Endothelial cell of umbilical vein (primary cell): ENCODE measurements at regions not wholly inside any gene's neighbourhood (a gene's known extent, or its start where the extent isn't known, plus 50 kb on each side); places are given as distances from the start of the nearest gene placed in this dataset.

Experiments
- BruUV-seq: library from RNA; stranded (reverse); fragments of 400-500 nt; replicated peaks from 2 replicates; lab custom pipeline; 2021; lab: Mats Ljungman, UMichigan
- CTCF ChIA-PET: fragments of 300-600, 350-600 bp; sonication (Branson Sonifier 250); formaldehyde crosslinking; loops from one replicate; lab custom pipeline; 2021; ENCODE audit warnings: antibody characterized with exemption, inconsistent platforms; lab: Charles Lee
- POLR2A ChIA-PET: fragments of 300-600, 350-600 bp; sonication (Branson Sonifier 250); formaldehyde crosslinking; loops from one replicate; lab custom pipeline; 2021; ENCODE audit warnings: antibody characterized with exemption, inconsistent platforms; lab: Charles Lee
- DNase-seq: peaks from one replicate; pipeline ENCODE4 v3.0.0-alpha.2; 2011; ENCODE audit warnings: low read depth, low spot score
- FAIRE-seq: peaks from 2 replicates; lab custom pipeline; 2011; peaks lifted over from hg19 to GRCh38; lab: Jason Lieb, UNC
- H2AFZ ChIP-seq: 2 replicates; pipeline ENCODE4 v1.6.0; 2012; ENCODE audit warnings: low read depth, low read length, control low read depth, inconsistent platforms
- H3K27ac ChIP-seq: 2 replicates; pipeline ENCODE4 v1.5.1; 2011; ENCODE audit warnings: low read depth, mild to moderate bottlenecking, control low read depth, low read length, moderate library complexity; ENCODE audit not compliant: insufficient read depth
- H3K27me3 ChIP-seq, 2 experiments: 2 replicates each; pipeline versions ENCODE4 v1.6.0 to v1.6.1; 2011; ENCODE audit warnings: low read length in 2 of 2, mixed read lengths in 1 of 2; ENCODE audit not compliant: control insufficient read depth in 2 of 2, insufficient read depth in 2 of 2
- H3K36me3 ChIP-seq, 2 experiments: 2 replicates in 1 of 2; 3 replicates in 1 of 2; pipeline ENCODE4 v1.5.1; 2011; ENCODE audit warnings: low read length in 2 of 2, mild to moderate bottlenecking in 1 of 2, moderate library complexity in 1 of 2; ENCODE audit not compliant: control insufficient read depth in 2 of 2, insufficient read depth in 2 of 2; ENCODE audit errors: extremely low read depth in 1 of 2
- H3K4me1 ChIP-seq: 3 replicates; pipeline ENCODE4 v1.5.1; 2011; ENCODE audit warnings: mild to moderate bottlenecking, low read length; ENCODE audit not compliant: control insufficient read depth, insufficient read depth; ENCODE audit errors: extremely low read depth
- H3K4me2 ChIP-seq: 2 replicates; pipeline ENCODE4 v1.6.1; 2011; ENCODE audit warnings: low read length, control low read depth, mixed read lengths; ENCODE audit not compliant: insufficient read depth
- H3K4me3 ChIP-seq, 3 experiments: fragments of 200-600 bp in 1 of 3; sonication (generic), shearing (Covaris generic) in 1 of 3; replicated peaks in 1 of 3; 2 replicates each; pipeline ENCODE4 v1.5.1; 2011 to 2016; ENCODE audit warnings: control low read depth in 3 of 3, low read length in 3 of 3, mild to moderate bottlenecking in 2 of 3, inconsistent platforms in 1 of 3, low read depth in 1 of 3, moderate library complexity in 1 of 3; ENCODE audit not compliant: insufficient read depth in 1 of 3
- H3K79me2 ChIP-seq: 2 replicates; pipeline ENCODE4 v1.6.0; 2012; ENCODE audit warnings: low read length, inconsistent platforms; ENCODE audit not compliant: control insufficient read depth, insufficient read depth
- H3K9ac ChIP-seq: replicated peaks from 2 replicates; pipeline ENCODE3; 2011; ENCODE audit warnings: low read length, control low read depth; ENCODE audit not compliant: insufficient read depth; ENCODE audit errors: extremely low read depth
- H3K9me1 ChIP-seq: replicated peaks from 3 replicates; pipeline ENCODE4 v1.6.0; 2011; ENCODE audit warnings: mild to moderate bottlenecking, low read length; ENCODE audit not compliant: control insufficient read depth, insufficient read depth; ENCODE audit errors: extremely low read depth
- H3K9me3 ChIP-seq: replicated peaks from 2 replicates; pipeline ENCODE4 v1.5.1; 2012; ENCODE audit warnings: low read length, inconsistent platforms; ENCODE audit not compliant: control insufficient read depth, insufficient read depth
- H4K20me1 ChIP-seq: replicated peaks from 2 replicates; pipeline ENCODE3; 2011; ENCODE audit warnings: mild to moderate bottlenecking, low read length; ENCODE audit not compliant: control insufficient read depth, insufficient read depth; ENCODE audit errors: extremely low read depth
- EZH2 ChIP-seq: IDR thresholded peaks from 2 replicates; pipeline ENCODE4 v1.6.1; 2012; ENCODE audit warnings: borderline replicate concordance, low read depth, mild to moderate bottlenecking, moderate library complexity, low read length, inconsistent platforms; ENCODE audit not compliant: severe bottlenecking
- FOS ChIP-seq: IDR thresholded peaks from 2 replicates; pipeline ENCODE4 v1.6.1; 2011; ENCODE audit warnings: mild to moderate bottlenecking, low read length, moderate library complexity, borderline replicate concordance; ENCODE audit not compliant: insufficient read depth
- GATA2 ChIP-seq: IDR thresholded peaks from 2 replicates; pipeline ENCODE4 v1.7.0; 2011; ENCODE audit warnings: low read depth, mild to moderate bottlenecking, moderate library complexity, mixed read lengths, low read length; ENCODE audit not compliant: insufficient read length, insufficient read depth
- JUN ChIP-seq: IDR thresholded peaks from 2 replicates; pipeline ENCODE4 v1.6.1; 2011; ENCODE audit warnings: borderline replicate concordance, low read depth; ENCODE audit not compliant: insufficient read length, insufficient read depth
- MYC ChIP-seq: IDR thresholded peaks from one replicate; pipeline ENCODE4 v1.6.1; 2011; ENCODE audit warnings: mild to moderate bottlenecking, low read depth, low read length
- POLR2A ChIP-seq: IDR thresholded peaks from 2 replicates; pipeline ENCODE4 v1.6.1; 2012; ENCODE audit warnings: low read depth, mild to moderate bottlenecking, control low read depth, low read length
- POLR2AphosphoS5 ChIP-seq: IDR thresholded peaks from 2 replicates; pipeline ENCODE4 v1.6.1; 2012; ENCODE audit warnings: low read depth, mild to moderate bottlenecking, control low read depth, low read length, moderate library complexity; ENCODE audit not compliant: insufficient read depth
- dilution Hi-C: fragments of 300-500 bp; cut with MboI; formaldehyde crosslinking; loops from one replicate; pipeline ENCODE4 v1.15.0; 2019; ENCODE audit warnings: low sequenced_read_pairs; ENCODE audit not compliant: extremely low pct_ligation_motif_present
- intact Hi-C: fragments of 100-400 bp; cut with micrococcal nuclease; formaldehyde crosslinking; loops from one replicate; pipeline ENCODE4 v1.10.0; 2022
- TF ChIP-seq, protein P1 (sequence below), 2 donors: IDR thresholded peaks; 1 replicate in 1 of 2; 2 replicates in 1 of 2; pipeline ENCODE4 v1.5.1; 2011; ENCODE audit warnings: low read length in 2 of 2, mild to moderate bottlenecking in 2 of 2, moderate library complexity in 2 of 2, control low read depth in 1 of 2, inconsistent platforms in 1 of 2, low read depth in 1 of 2; ENCODE audit not compliant: insufficient read depth in 1 of 2; ENCODE audit errors: extremely low read depth in 1 of 2
- TF ChIP-seq, protein P2 (sequence below): IDR thresholded peaks from 2 replicates; pipeline ENCODE4 v1.6.1; 2011; ENCODE audit not compliant: insufficient read depth, insufficient read length

DNA sequence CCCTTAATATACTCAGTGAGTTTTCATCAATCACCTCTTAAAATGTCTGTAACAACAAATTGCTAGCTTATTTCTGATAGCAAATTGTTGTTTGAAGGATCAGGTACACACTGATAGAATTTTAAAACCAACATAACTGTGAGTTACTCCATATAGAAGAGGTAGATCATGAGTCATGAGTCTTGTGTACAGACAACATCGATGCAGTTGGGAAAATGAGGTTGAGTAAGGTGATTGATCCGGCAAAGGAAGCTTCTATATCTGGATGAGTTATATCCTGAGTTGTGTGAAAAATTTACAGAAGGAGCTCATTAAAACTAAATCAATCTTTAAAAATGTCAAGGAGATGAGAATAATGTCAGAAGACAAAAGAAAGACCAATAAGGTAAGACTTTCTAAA lies 604.6 kb upstream of the RGMB start:
- no peaks in the 10 kb centered on the region for H3K9me1 ChIP-seq
- no peak overlapping the region for H3K27ac ChIP-seq
- no peaks in the 10 kb centered on the region for H3K4me1 ChIP-seq
- no peaks in the 10 kb centered on the region for H3K79me2 ChIP-seq
- no peak overlapping the region for H3K4me3 ChIP-seq
- no peak overlapping the region for H3K9ac ChIP-seq
- H4K20me1 ChIP-seq, result no peaks in the 10 kb centered on the region
- TF ChIP-seq POLR2AphosphoS5 (no peak), GATA2 (no peak), MYC (no peak), JUN (no peak), FOS (no peak), EZH2 (no peak), POLR2A (no peak)
- TF ChIP-seq, protein P1, sequence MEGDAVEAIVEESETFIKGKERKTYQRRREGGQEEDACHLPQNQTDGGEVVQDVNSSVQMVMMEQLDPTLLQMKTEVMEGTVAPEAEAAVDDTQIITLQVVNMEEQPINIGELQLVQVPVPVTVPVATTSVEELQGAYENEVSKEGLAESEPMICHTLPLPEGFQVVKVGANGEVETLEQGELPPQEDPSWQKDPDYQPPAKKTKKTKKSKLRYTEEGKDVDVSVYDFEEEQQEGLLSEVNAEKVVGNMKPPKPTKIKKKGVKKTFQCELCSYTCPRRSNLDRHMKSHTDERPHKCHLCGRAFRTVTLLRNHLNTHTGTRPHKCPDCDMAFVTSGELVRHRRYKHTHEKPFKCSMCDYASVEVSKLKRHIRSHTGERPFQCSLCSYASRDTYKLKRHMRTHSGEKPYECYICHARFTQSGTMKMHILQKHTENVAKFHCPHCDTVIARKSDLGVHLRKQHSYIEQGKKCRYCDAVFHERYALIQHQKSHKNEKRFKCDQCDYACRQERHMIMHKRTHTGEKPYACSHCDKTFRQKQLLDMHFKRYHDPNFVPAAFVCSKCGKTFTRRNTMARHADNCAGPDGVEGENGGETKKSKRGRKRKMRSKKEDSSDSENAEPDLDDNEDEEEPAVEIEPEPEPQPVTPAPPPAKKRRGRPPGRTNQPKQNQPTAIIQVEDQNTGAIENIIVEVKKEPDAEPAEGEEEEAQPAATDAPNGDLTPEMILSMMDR (IDR thresholded peaks at IDR 0.05; ENCODE audit: extremely low read depth in 1 of 2, insufficient read depth in 1 of 2, low read depth in 1 of 2, low read length in 2 of 2), result no peak
- TF ChIP-seq, protein P2, sequence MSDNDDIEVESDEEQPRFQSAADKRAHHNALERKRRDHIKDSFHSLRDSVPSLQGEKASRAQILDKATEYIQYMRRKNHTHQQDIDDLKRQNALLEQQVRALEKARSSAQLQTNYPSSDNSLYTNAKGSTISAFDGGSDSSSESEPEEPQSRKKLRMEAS, result no peak
- H3K36me3 ChIP-seq, result no peaks in the 10 kb centered on the region
- dilution Hi-C loops, result no loop called here
- ChIA-PET CTCF (interaction anchor here (1.2 kb wide), 4 partner anchors 9 to 599 kb away, joined by 3 read pairs; no protein-coding TSS in a partner anchor), POLR2A (no interaction called here)
- H3K4me2 ChIP-seq, result no peak overlapping the region
- H2AFZ ChIP-seq, result no peak overlapping the region
- intact Hi-C loops, result no loop called here
- no peaks in the 10 kb centered on the region for H3K9me3 ChIP-seq
- FAIRE-seq (no peak), DNase-seq (no peak)
- no peaks in the 10 kb centered on the region for H3K27me3 ChIP-seq
- no TSS peak for BruUV-seq
